LoVo (cell line): ENCODE measurements at regions not wholly inside any gene's neighbourhood (a gene's known extent, or its start where the extent isn't known, plus 50 kb on each side); places are given as distances from the start of the nearest gene placed in this dataset.
"Not testable (repeated sequence)": the region's sequence is repeated elsewhere in the genome, so short reads cannot be mapped to it uniquely, and the experiment has no call there.

ENCODE experiments used
- DNase-seq: peaks from one replicate; pipeline ENCODE4 v3.0.0-alpha.2; 2016; ENCODE audit warnings: low spot score

DNA sequence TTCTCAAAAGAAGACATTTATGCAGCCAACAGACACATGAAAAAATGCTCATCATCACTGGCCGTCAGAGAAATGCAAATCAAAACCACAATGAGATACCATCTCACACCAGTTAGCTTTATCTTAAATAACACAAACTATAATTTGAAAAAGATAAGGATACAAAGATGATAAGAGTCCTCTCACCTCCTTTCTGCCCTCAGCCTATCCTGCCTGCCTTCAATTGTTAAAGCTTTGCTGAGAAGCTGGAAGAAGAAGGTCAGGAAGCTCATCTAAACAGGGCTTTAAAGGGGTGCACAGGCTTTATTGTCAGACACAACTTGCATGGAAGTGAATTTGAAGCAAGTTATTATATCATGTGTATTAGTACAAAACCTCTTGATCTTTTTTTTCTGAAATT is 676.3 kb upstream of the GOT2 start:
- DNase-seq = no peak

DNA sequence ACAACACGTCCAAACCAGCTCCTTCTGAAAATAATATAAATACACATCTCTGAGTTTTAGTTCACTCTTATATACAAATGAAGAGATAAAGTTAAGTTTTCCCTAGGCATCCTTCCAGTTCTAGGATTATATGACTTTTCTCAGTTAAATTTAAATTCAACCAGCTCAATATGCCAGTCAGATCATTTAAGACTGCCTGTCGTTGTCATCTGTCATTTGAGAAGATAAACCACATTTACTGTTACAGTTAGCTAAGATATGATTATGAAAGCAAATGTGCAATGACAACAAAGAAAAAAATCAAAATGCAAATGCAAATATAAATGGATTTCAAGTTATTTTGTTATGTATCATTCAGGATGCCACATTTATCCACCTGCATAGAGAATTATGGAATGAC is 671.7 kb upstream of the GOT2 start:
- DNase-seq = no peak

DNA sequence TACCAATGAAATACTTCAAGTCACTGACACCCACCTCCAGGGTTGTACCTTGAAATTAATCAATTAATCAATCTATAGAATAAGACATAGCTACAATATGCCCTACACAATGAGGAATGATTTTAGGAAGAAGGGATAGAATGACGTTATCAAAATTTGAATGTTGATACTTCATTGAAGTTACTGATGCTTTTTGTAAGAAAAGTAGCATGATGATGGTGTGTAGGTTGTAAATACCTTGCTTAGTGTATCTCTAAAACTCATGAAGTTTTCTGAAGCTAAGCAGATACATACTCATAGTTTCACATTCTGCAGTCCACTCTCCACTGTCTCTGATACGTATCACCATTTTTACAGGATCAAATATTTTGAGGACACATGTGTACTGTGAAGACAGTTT is 670.4 kb upstream of the GOT2 start:
- no peak for DNase-seq

DNA sequence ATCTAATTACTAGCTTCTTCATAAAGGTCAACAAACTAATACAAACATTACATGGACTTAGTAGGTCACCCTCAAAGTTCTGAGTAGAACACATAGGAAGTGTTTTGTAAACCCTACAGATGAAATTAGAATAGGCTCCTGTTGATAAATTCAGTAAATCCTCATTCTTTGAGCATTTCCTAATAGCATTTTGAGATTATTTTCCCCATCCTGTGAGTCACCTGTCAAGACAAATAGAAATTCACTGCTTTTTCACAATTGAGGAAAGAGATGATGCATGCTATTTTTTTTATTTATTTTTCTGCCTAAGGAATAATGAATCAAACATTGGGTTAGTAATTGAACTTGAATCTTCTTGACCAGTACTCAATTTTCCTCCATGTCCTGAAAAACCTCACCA is 666.7 kb upstream of the GOT2 start:
- DNase-seq = no peak

DNA sequence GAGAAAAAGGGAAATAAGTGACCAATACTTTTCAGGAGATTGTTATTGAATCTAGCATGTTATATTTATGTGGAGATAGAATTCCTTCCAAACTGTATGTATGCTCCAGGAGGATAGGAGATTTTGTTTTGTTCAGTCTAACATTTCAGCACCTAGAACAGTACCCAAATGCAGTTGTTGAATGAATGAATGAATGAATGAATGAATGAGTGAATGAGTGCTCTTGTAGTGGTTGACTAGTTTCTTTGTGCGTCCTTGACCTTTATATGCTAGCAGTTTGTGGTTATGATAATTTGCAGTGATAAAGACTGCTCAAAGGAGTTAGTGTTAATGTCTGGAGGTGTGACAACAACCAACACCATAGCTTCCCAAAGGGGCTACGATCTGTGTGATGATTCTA is 663.5 kb upstream of the GOT2 start:
- DNase-seq = no peak

DNA sequence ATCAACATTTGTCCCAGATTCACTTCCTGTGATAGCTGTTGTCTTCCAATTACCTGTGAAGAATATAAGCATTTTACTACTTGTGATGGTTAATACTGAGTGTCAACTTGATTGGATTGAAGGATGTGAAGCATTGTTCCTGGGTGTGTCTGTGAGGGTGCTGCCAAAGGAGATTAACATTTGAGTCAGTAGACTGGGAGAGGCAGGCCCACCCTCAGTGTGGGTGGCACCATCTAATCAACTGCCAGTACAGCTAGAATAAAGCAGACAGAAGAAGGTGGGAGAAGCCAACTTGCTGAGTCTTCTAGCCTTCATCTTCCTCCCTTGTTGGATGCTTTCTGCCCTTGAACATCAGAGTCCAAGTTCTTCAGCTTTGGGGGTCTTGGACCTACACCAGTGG is 660.4 kb upstream of the GOT2 start:
- DNase-seq = no peak

DNA sequence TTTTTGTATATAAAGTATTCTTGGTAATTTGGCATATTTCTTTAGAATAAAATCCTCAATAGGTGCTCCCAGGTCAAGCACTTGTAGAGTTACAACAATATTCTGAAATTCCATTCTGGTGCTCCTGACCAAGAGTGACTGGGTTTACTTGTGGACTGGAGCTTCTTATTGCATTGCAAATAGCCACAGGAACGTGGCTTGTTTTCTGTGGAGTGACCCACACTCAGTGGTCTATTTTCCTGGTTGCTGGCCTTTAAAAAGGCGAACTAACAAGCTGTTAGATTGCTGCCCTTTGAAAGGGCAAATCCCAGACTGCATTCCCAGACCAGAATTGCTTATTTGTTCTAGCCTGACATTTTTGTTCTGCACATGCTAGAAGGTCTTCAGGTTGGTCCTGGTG is 658.8 kb upstream of the GOT2 start:
- DNase-seq = no peak

DNA sequence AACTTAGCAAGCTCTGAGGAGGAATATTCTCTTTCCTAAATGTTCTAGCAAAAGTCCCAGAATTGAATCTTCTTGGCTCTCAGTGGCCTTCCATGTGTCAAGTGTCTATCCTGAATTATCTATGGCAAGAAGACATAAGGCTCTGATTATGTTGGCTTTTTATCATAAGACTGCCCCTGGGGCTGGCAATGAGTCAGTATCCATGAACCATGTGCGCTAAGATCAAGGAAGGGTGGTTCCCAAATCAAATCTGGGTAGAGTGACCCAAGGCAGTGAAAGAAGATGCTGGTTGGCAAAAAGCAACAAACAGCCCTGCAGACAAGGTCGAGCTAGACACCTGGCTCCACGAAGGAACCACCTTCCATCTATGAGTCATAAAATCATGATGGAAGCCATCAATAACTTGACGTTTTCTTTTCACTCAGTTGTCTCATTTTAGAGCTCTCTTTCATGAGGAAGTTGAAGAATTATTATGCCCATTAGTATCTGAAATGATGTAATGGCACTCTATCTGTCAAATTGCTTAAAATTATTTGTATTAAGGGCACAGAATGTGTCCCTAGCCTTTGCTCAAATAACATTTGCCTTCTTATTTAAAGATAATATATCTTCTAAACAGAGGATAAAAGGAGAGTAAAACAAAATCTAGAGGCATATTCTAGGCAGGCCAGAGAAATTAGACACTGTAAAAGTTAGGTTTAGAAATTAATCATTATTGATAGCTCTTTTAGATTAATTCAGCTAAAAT is 657.7 kb upstream of the GOT2 start:
- DNase-seq = no peak

DNA sequence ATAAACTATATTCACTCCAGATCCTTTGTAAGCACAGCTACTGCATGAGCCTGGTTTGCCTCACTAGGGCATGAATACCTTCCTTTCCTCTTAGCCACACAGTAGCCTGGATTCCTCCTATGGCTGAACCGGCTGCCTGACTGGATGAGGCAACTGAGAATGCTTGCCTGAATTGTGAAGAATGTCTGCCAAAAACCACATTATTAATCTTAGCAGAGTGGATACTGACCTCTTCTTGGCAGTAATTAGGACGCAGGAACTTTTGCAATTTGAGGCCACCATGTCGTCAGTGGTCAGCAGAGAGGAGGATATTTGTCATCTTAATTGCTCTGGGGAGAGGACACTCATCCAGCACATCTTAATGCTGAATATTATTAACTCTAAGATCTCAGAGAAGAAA is 651.8 kb upstream of the GOT2 start:
- no peak for DNase-seq

DNA sequence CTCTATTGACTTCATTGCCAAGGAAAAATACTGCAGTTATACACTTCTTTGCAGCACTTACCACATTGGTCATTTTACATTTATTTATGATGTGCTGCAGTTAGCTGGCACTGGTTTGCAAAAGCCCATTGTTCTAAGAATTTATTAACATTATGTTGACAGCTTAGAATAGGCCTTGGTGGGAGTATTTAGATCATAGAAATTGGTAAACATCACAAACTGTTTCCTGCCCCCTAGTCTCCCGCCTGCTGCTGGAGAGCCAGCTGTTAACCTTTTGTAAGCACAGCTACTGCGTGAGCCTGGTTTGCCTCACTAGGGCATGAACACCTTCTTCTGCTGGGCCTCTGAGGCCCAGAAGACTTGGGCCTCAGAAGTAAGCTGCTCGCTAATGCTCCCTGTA is 651.4 kb upstream of the GOT2 start:
- no peak for DNase-seq

DNA sequence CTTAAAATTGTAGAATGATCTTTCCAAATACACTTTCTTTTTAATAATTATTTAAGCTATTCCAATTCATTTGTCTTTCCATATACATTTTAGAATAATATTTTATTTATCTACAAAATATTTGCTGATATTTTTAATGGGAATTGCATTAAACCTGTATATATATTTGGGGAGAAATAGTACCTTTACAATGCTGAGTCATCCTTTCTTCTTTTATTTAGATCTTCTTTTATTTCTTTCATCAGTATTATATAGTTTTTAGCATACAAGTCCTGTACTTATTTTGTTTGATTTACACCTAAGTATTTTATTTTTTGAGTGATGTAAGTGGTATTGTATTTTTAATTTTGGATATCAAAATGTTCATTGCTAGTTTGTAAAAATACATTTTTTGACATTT is 639.5 kb upstream of the GOT2 start:
- DNase-seq = no peak

DNA sequence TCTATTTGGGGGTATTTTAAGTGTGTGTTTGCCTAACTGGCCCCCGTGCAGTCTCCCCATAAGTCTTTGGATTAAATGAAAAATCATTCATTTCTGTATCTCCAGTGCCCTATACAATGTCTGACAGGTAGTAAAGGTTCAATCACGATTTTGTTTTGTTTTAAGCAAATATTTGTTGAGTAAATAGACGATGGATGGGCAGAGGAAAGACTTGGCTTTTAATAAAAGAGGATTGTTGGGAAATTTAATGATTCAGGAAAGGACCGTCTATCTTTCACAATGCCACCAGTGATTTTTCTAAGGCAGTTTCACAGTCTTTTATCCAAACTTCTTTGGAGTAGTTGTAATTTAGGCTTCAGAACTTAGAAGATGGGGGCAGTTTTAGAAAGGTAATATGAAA is 636.6 kb upstream of the GOT2 start:
- DNase-seq = no peak

DNA sequence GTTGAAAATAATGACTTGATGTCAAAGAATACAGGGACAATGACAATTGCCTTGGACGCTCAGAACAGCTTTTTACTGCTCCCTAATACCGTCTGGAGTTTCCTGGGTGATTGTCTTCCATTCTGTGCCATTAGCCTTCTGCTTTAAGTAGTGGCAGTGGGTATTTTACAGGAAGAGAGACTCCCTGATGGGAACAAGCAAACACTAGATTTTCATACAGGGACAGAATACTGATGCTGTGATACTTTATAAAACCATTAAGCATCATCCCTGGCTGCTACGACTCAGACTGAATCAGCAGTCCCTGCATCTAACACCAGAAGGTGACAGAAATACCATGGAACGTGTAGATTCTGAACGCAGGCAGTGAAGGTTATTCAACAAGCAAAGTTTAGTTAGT is 635.4 kb upstream of the GOT2 start:
- DNase-seq = no peak

DNA sequence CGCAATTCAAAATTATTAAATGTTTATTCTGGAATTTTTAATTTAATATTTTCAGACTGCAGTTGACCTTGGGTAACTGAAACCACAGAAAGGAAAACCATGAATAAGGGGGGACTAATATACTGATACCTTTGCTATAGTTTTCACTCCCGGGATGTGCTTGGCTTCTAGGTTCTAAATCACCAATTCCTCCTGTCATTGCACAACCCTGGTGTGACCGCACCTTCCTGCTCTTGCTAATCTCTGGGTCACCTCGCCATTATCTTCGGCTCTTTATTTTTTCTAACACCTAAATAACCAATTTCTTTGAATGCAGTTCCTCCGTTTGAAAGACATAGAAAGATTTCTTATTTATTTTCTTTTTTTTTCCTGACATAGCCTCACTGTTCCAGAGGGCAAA is 634.5 kb upstream of the GOT2 start:
- no peak for DNase-seq

DNA sequence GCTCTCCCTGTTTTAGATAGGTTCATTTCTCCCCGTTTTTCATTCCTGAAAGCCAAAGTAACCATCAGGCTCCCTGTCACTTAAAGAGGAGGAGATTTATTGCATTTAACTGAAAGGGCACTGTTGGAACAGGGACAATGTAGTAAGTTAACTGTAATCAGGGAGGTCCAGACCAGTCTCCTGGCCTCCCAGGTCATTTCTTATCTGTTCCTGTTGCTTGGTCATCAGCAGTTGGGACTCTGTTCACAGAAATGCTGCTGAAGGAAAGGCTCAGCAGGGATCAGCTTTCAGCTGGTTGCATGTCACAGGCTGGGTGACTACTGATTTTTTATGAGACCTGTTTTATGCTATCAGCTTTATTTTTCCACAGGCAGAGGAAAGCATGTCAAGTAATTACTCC is 622.6 kb upstream of the GOT2 start:
- no peak for DNase-seq

DNA sequence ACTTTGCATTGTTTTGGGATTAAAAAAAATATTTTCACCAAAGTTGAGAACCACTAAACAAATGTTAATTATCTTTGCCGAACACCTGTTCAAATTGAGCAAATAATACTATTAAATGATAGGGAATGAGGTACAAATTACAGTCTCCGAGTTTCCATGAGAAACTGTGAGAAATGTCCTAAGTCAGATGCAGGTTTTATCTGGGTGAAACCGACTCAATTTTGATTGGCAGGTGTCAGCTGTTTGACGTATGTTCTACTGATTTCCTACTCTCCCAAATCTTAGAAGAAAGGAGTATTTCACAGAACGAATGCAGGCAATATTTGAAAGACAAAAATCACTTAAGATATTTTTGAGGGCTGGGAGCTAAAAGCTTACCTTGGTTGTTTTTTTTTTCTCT is 622.0 kb upstream of the GOT2 start:
- DNase-seq = no peak

DNA sequence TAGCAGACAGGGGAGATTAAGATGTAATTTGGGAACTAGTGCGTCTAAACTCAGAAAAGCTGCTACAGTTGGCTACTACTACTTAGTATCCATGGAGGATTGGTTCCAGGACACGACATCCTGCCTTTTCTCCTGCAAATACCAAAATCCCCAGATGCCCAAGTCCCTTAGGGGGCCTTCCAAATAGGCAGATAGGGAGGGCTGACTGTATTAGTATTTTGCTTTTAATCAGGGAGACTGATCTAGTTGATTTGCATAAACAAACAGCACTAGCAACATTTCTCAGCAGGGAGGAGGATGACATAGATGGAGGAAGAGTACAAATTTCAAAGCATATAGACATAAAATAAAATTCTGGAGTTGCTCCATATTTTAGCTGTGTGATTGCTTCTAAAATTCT is 621.6 kb upstream of the GOT2 start:
- DNase-seq = no peak

DNA sequence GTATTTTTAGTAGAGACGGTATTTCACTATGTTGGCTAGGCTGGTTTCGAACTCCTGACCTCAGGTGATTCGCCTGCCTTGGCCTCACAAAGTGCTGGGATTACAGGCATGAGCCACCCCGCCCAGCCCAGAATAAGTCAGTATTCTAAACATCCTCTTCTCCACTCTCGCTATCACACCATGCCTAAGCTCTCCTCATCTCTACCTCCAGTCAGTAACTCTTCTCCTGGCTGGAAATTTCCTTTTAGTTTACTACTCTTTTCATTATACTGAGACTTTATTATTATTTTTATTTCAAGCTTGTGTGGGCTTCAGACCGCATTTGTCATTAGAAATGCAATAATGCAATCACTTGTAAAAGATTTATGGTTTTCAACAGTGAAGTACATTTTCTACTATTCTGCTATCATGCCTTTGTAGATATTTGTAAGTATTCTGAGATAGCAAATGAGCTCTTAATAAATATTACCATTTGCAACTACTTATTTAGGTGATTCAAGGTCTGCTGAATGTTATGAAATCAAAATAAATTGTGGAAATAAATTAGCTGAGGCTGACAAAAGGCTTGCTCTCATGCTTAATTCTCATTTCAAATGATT is 617.3 kb upstream of the GOT2 start:
- no peak for DNase-seq

DNA sequence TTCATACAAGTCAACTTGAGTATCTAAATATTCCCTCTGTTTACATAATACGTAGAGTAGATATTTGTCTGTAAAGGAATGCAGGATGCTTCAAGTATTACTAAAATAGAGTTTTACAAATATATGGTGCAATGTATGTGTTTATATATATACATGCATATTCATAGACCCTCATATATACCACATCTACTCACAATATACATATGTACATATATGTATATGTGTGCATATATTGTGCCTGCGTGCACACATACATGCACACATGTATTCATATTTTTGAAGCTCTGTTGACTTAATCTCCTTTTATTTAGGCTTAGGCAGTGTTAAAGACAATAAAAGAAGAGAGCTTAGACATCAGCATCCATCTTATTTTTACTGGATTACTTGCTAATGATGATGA is 616.6 kb upstream of the GOT2 start:
- DNase-seq = no peak

DNA sequence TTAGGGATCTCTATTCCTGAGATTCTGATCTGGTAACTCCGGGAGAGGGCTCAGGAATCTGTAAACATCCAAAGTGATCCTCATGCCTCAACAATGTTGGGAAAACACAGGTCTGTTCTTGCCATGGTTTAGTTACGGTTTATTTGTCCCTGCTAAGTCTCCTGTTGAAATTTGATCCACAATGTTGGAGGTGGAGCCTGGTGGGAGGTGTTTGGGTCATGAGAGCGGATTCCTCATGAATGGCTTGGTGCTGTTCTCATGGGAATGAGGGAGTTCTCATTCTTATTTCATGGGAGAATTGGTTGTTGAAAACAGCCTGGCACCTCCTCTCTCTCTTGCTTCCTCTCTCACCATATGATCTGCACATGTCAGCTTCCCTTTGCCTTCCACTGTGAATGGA is 608.6 kb upstream of the GOT2 start:
- no peak for DNase-seq

DNA sequence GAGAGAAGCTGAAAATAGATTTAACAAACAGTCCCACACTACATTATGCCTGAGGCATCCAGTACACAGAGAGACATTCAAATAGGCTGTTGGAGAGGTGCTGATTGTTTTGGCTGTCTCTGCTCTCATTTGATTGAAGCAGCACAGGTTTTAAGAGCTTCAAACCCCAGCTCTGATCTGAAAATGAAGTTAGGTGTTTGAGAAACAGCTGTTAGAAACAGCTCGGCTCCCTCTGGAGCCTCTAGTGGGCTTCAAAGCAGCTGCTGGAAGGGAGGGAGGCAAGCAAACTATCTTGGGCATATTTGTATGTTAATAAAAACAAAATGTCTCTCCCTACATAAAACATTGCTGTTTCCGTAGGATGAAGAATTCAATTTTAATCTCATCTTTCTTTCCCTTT is 607.3 kb upstream of the GOT2 start:
- no peak for DNase-seq

DNA sequence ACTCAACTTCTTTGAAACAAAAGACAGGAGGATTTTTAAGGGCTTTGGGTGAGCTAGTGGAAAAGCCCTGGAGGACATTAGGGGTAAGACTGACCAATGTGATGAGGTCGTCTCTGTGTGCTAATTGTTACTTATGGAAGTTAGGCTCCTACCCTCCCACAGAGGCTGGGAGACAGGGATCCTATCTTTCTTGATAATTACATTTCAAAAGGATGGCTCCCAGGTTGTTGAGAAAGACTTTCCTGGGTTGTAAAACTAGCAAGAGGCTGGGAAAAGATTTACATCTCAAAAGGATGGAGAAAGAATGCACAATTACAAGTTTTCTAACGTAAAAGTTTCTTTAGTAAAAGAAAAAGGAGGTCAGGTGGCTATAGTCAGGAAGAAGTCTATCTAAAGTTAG is 605.8 kb upstream of the GOT2 start:
- DNase-seq = no peak

DNA sequence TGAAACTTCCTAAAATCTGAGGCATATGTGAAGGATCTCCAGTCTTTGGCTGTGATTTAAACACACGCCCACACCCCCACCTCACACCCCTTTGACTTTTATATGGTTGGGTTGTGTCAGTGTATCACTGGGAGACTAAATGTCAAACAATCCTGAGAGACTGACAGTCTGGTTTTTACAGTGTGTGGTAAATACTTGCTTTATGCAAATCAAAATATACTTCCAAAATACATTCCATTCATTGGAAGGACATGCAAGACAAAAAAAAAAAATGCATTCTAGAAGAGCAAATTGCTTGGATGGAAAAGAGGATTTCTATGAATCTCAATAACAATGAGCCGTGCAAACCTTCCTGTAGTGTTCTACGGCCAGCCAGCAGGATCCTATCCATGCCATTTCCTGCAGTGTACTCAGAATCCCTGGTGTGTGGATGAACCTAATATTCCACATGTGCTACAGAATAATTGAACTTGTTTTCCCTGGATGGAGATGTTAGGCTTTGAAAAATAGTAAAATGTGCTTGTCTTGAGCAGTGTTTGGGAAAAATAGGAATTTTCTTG is 602.1 kb upstream of the GOT2 start:
- no peak for DNase-seq

DNA sequence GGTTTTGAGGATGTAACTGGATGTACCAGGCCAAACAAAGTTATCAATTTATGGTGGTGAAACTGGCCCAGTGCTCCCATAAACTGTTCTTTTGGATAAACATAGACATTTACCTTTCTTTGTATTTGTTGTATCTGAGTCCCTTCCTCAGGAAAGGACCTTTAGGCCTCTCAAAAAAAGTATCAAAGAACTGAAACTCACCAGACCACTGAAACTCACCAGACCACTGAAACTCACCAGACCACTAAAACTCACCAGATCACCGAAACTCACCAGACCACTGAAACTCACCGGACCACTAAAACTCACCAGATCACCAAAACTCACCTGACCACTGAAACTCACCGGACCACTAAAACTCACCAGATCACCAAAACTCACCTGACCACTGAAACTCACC is 597.6 kb upstream of the GOT2 start:
- DNase-seq = not testable (repeated sequence)
